DOHH2 (cell line): ENCODE measurements at regions not wholly inside any gene's neighbourhood (a gene's known extent, or its start where the extent isn't known, plus 50 kb on each side); places are given as distances from the start of the nearest gene placed in this dataset.

ENCODE experiments used
- CTCF ChIP-seq: fragments of 200-600 bp; sonication (generic); IDR thresholded peaks from one replicate; pipeline ENCODE4 v1.5.1; 2014; ENCODE audit warnings: antibody characterized with exemption, mild to moderate bottlenecking, low read depth, low read length; ENCODE audit not compliant: poor library complexity, severe bottlenecking
- EZH2phosphoT487 ChIP-seq: fragments of 200-600 bp; sonication (generic); IDR thresholded peaks from 2 replicates; pipeline ENCODE4 v1.6.1; 2017; ENCODE audit warnings: borderline replicate concordance, mild to moderate bottlenecking, antibody characterized with exemption, low read length, moderate library complexity, mixed read lengths

- TF ChIP-seq CTCF (no peak), EZH2phosphoT487 (no peak)
These were observed 276.8 kb upstream of the PKN2 start for GRCh38 chr1:88407248-88407647.
